ENCODE measurements at regions not wholly inside any gene's neighbourhood (a gene's known extent, or its start where the extent isn't known, plus 50 kb on each side); places are given as distances from the start of the nearest gene placed in this dataset.

- CTCF ChIA-PET = no interaction called here
- DNase-seq = no peak
- no peaks in the 10 kb centered on the region for H3K4me1 ChIP-seq (ENCODE audit: control extremely low read depth in 1 of 4, control insufficient read depth in 4 of 4, insufficient read depth in 4 of 4, low read length in 3 of 4)
- H3K36me3 ChIP-seq (ENCODE audit: control insufficient read depth in 4 of 4, insufficient read depth in 4 of 4, low read length in 3 of 4) = no peaks in the 10 kb centered on the region
- no peaks in the 10 kb centered on the region for H3K27me3 ChIP-seq (replicated peaks in 2 of 5; ENCODE audit: control insufficient read depth in 4 of 5, insufficient read depth in 5 of 5, low read length in 4 of 5)
- 100% methylated on average over 1 of the region's 1 CpG for WGBS (ENCODE audit: insufficient coverage)
- peaks cover 1 to 8% (median 5%) of the 10 kb centered on the region in 5 experiments for H3K9me3 ChIP-seq (ENCODE audit: control extremely low read depth in 1 of 5, control insufficient read depth in 4 of 5, insufficient read depth in 2 of 5, low read depth in 1 of 5, low read length in 4 of 5)
- no peak overlapping the region for H3K27ac ChIP-seq (ENCODE audit: insufficient read depth in 1 of 2, low read depth in 1 of 2, low read length in 2 of 2, poor library complexity in 1 of 2, severe bottlenecking in 2 of 2)
- POLR2A ChIA-PET = no interaction called here
- H3K4me3 ChIP-seq (ENCODE audit: control insufficient read depth in 1 of 7, extremely low read depth in 1 of 7, insufficient read depth in 4 of 7, low read depth in 2 of 7, low read length in 6 of 7) = no peak overlapping the region
Observed at GRCh38 chr13:89752394-89752793, 1595.1 kb upstream of the MIR17HG start.

- peak in 2 of 3 donors; percentile 20 to 42 for DNase-seq
- ChIA-PET CTCF (no interaction called here), POLR2A (no interaction called here)
- Histone ChIP-seq H3K27me3 (replicated peaks in 2 of 5; ENCODE audit: control insufficient read depth in 4 of 5, insufficient read depth in 5 of 5, low read length in 4 of 5) (no peaks in the 10 kb centered on the region), H3K9me3 (ENCODE audit: control extremely low read depth in 1 of 5, control insufficient read depth in 4 of 5, insufficient read depth in 2 of 5, low read depth in 1 of 5, low read length in 4 of 5) (peaks cover 1 to 8% (median 5%) of the 10 kb centered on the region in 5 experiments), H3K36me3 (ENCODE audit: control insufficient read depth in 4 of 4, insufficient read depth in 4 of 4, low read length in 3 of 4) (no peaks in the 10 kb centered on the region), H3K4me1 (ENCODE audit: control extremely low read depth in 1 of 4, control insufficient read depth in 4 of 4, insufficient read depth in 4 of 4, low read length in 3 of 4) (no peaks in the 10 kb centered on the region), H3K27ac (ENCODE audit: insufficient read depth in 1 of 2, low read depth in 1 of 2, low read length in 2 of 2, poor library complexity in 1 of 2, severe bottlenecking in 2 of 2) (no peak overlapping the region), H3K4me3 (ENCODE audit: control insufficient read depth in 1 of 7, extremely low read depth in 1 of 7, insufficient read depth in 4 of 7, low read depth in 2 of 7, low read length in 6 of 7) (no peak overlapping the region)
- 93% methylated on average over 2 of the region's 2 CpGs for WGBS (ENCODE audit: insufficient coverage)
Observed at GRCh38 chr13:89755729-89756492, 1591.6 kb upstream of the MIR17HG start.

DNA sequence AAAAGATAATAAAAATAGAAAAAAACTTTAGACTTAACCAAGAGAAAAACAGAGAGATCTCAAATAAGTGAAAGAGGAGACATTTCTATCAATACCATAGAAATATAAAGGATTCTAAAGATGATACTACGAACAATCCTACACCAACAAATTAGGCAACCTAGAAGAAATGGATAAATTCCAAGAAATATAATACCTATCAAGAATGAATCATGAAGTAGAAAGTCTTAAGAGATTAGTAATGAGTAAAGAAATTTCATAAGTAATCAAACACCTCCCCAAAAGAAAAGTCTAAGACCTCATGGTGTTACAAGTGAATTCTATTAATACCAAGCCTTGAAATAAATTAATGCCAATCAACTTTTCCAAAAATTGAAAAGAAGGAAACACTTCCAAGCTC is 1584.5 kb upstream of the MIR17HG start:
- Histone ChIP-seq H3K27ac (ENCODE audit: insufficient read depth in 1 of 2, low read depth in 1 of 2, low read length in 2 of 2, poor library complexity in 1 of 2, severe bottlenecking in 2 of 2) (no peak overlapping the region), H3K4me1 (ENCODE audit: control extremely low read depth in 1 of 4, control insufficient read depth in 4 of 4, insufficient read depth in 4 of 4, low read length in 3 of 4) (no peaks in the 10 kb centered on the region), H3K4me3 (ENCODE audit: control insufficient read depth in 1 of 7, extremely low read depth in 1 of 7, insufficient read depth in 4 of 7, low read depth in 2 of 7, low read length in 6 of 7) (no peak overlapping the region), H3K9me3 (ENCODE audit: control extremely low read depth in 1 of 5, control insufficient read depth in 4 of 5, insufficient read depth in 2 of 5, low read depth in 1 of 5, low read length in 4 of 5) (no peaks in the 10 kb centered on the region), H3K27me3 (replicated peaks in 2 of 5; ENCODE audit: control insufficient read depth in 4 of 5, insufficient read depth in 5 of 5, low read length in 4 of 5) (no peaks in the 10 kb centered on the region), H3K36me3 (ENCODE audit: control insufficient read depth in 4 of 4, insufficient read depth in 4 of 4, low read length in 3 of 4) (no peaks in the 10 kb centered on the region)
- WGBS (ENCODE audit: insufficient coverage) = no CpG with 5 or more reads among the region's 1 CpG
- no peak for DNase-seq
- ChIA-PET CTCF (no interaction called here), POLR2A (no interaction called here)

GRCh38 chr13:89783221-89783755 is 1564.2 kb upstream of the MIR17HG start:
- WGBS (ENCODE audit: insufficient coverage) = 93% methylated on average over 3 of the region's 5 CpGs
- CTCF ChIA-PET = no interaction called here

DNA sequence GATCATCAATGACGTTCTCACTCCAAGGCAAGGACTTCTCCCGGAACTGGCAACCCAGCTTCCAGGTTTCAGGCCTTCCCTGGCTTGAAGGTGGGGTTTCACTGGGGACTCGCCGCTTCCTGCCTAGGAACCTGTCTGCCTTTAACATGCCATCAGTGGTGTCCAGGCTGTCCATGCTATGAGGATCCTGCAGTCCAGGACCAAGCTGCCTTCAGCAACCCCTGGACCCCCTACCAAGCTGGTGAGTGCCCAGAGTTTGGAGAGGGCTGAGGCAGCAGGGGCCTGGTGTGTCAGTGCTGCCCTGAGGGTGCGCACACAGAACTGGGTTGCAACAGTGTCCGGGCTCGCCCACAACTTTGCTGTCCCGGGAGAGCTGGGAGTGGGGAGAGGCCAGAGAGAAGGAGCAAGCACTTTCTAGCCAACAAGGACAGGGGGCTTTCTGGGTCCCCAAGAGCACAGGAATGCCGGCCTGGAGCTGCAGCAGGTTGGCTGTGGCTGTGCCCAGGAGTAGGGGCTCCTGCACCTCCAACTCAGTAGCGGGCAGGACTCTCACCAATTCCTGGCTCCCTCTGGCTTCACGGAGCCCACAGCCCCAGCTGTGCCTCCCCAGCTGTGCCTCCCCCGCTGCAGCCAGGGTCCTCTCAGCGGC is 1563.2 kb upstream of the MIR17HG start:
- no peak for DNase-seq
- no peaks in the 10 kb centered on the region for H3K4me1 ChIP-seq (ENCODE audit: control extremely low read depth in 1 of 4, control insufficient read depth in 4 of 4, insufficient read depth in 4 of 4, low read length in 3 of 4)
- H3K4me3 ChIP-seq (ENCODE audit: control insufficient read depth in 1 of 7, extremely low read depth in 1 of 7, insufficient read depth in 4 of 7, low read depth in 2 of 7, low read length in 6 of 7) = no peak overlapping the region
- H3K9me3 ChIP-seq (ENCODE audit: control extremely low read depth in 1 of 5, control insufficient read depth in 4 of 5, insufficient read depth in 2 of 5, low read depth in 1 of 5, low read length in 4 of 5) = no peaks in the 10 kb centered on the region
- 96% methylated on average over 8 of the region's 13 CpGs for WGBS (ENCODE audit: insufficient coverage)
- no peak overlapping the region for H3K27ac ChIP-seq (ENCODE audit: insufficient read depth in 1 of 2, low read depth in 1 of 2, low read length in 2 of 2, poor library complexity in 1 of 2, severe bottlenecking in 2 of 2)
- ChIA-PET POLR2A (no interaction called here), CTCF (no interaction called here)
- no peaks in the 10 kb centered on the region for H3K36me3 ChIP-seq (ENCODE audit: control insufficient read depth in 4 of 4, insufficient read depth in 4 of 4, low read length in 3 of 4)
- no peaks in the 10 kb centered on the region for H3K27me3 ChIP-seq (replicated peaks in 2 of 5; ENCODE audit: control insufficient read depth in 4 of 5, insufficient read depth in 5 of 5, low read length in 4 of 5)

More at GRCh38 chr13:89783221-89783755, 1564.2 kb upstream of the MIR17HG start:
- Histone ChIP-seq H3K9me3 (ENCODE audit: control extremely low read depth in 1 of 5, control insufficient read depth in 4 of 5, insufficient read depth in 2 of 5, low read depth in 1 of 5, low read length in 4 of 5) (no peaks in the 10 kb centered on the region), H3K36me3 (ENCODE audit: control insufficient read depth in 4 of 4, insufficient read depth in 4 of 4, low read length in 3 of 4) (no peaks in the 10 kb centered on the region), H3K27me3 (replicated peaks in 2 of 5; ENCODE audit: control insufficient read depth in 4 of 5, insufficient read depth in 5 of 5, low read length in 4 of 5) (no peaks in the 10 kb centered on the region), H3K4me1 (ENCODE audit: control extremely low read depth in 1 of 4, control insufficient read depth in 4 of 4, insufficient read depth in 4 of 4, low read length in 3 of 4) (no peaks in the 10 kb centered on the region), H3K4me3 (ENCODE audit: control insufficient read depth in 1 of 7, extremely low read depth in 1 of 7, insufficient read depth in 4 of 7, low read depth in 2 of 7, low read length in 6 of 7) (no peak overlapping the region), H3K27ac (ENCODE audit: insufficient read depth in 1 of 2, low read depth in 1 of 2, low read length in 2 of 2, poor library complexity in 1 of 2, severe bottlenecking in 2 of 2) (no peak overlapping the region)
- POLR2A ChIA-PET = no interaction called here
- DNase-seq = no peak

- DNase-seq = no peak
- no peak overlapping the region for H3K4me3 ChIP-seq (ENCODE audit: control insufficient read depth in 1 of 7, extremely low read depth in 1 of 7, insufficient read depth in 4 of 7, low read depth in 2 of 7, low read length in 6 of 7)
- H3K4me1 ChIP-seq (ENCODE audit: control extremely low read depth in 1 of 4, control insufficient read depth in 4 of 4, insufficient read depth in 4 of 4, low read length in 3 of 4) = no peaks in the 10 kb centered on the region
- 100% methylated on average over 1 of the region's 1 CpG for WGBS (ENCODE audit: insufficient coverage)
- H3K27ac ChIP-seq (ENCODE audit: insufficient read depth in 1 of 2, low read depth in 1 of 2, low read length in 2 of 2, poor library complexity in 1 of 2, severe bottlenecking in 2 of 2) = no peak overlapping the region
- no peaks in the 10 kb centered on the region for H3K36me3 ChIP-seq (ENCODE audit: control insufficient read depth in 4 of 4, insufficient read depth in 4 of 4, low read length in 3 of 4)
- no peaks in the 10 kb centered on the region for H3K9me3 ChIP-seq (ENCODE audit: control extremely low read depth in 1 of 5, control insufficient read depth in 4 of 5, insufficient read depth in 2 of 5, low read depth in 1 of 5, low read length in 4 of 5)
- ChIA-PET POLR2A (no interaction called here), CTCF (no interaction called here)
- no peaks in the 10 kb centered on the region for H3K27me3 ChIP-seq (replicated peaks in 2 of 5; ENCODE audit: control insufficient read depth in 4 of 5, insufficient read depth in 5 of 5, low read length in 4 of 5)
Observed at GRCh38 chr13:89786531-89786930, 1561.0 kb upstream of the MIR17HG start.

GRCh38 chr13:89790696-89791095 is 1556.8 kb upstream of the MIR17HG start:
- H3K4me1 ChIP-seq (ENCODE audit: control extremely low read depth in 1 of 4, control insufficient read depth in 4 of 4, insufficient read depth in 4 of 4, low read length in 3 of 4) = no peaks in the 10 kb centered on the region
- CTCF ChIA-PET = no interaction called here
- H3K27me3 ChIP-seq (replicated peaks in 2 of 5; ENCODE audit: control insufficient read depth in 4 of 5, insufficient read depth in 5 of 5, low read length in 4 of 5) = no peaks in the 10 kb centered on the region
- H3K27ac ChIP-seq (ENCODE audit: insufficient read depth in 1 of 2, low read depth in 1 of 2, low read length in 2 of 2, poor library complexity in 1 of 2, severe bottlenecking in 2 of 2) = no peak overlapping the region
- no peaks in the 10 kb centered on the region for H3K36me3 ChIP-seq (ENCODE audit: control insufficient read depth in 4 of 4, insufficient read depth in 4 of 4, low read length in 3 of 4)
- H3K9me3 ChIP-seq (ENCODE audit: control extremely low read depth in 1 of 5, control insufficient read depth in 4 of 5, insufficient read depth in 2 of 5, low read depth in 1 of 5, low read length in 4 of 5) = no peaks in the 10 kb centered on the region
- H3K4me3 ChIP-seq (ENCODE audit: control insufficient read depth in 1 of 7, extremely low read depth in 1 of 7, insufficient read depth in 4 of 7, low read depth in 2 of 7, low read length in 6 of 7) = no peak overlapping the region
- POLR2A ChIA-PET = no interaction called here
- DNase-seq = no peak
